ENCODE measurements at regions not wholly inside any gene's neighbourhood (a gene's known extent, or its start where the extent isn't known, plus 50 kb on each side); places are given as distances from the start of the nearest gene placed in this dataset.
"Not testable (repeated sequence)": the region's sequence is repeated elsewhere in the genome, so short reads cannot be mapped to it uniquely, and the experiment has no call there.

DNA sequence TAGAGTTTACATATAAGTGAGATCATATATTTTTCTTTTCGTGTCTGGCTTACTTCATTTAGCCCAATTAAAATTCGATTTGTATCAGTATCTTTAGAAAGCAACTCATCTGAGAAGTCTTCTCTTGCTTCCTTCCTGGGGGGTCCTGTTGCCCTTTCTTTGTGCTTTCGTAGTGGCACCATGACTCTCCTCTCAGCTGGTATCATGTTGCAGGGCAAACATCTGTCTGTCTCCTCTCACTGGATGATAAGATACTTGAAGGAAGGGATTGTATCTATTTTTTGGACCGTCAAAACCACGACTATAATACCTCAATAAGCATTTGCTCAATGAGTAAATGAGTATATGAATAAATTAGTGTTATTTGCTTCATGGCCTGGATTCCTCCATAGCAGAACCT, 382.5 kb upstream of the SORCS1 start:
- DNase-seq: no peak

DNA sequence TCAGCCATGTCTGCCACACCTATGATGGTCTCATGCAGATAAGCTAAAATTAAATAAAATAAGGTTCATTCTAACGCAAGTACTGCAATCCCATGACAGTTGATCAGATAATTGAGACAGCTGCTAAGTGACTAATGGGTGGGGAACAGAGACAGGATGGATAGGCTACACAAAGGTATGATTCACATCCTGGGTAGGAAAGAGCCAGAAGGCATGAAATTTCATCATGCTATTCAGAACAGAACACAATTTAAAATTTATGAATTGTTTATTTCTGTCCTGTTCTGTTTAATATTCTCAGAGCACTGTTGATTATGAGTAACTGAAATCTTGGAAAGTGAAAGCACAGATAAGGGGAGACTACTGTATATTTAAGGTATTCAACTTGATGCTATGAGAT, 381.8 kb upstream of the SORCS1 start:
- no peak for DNase-seq

DNA sequence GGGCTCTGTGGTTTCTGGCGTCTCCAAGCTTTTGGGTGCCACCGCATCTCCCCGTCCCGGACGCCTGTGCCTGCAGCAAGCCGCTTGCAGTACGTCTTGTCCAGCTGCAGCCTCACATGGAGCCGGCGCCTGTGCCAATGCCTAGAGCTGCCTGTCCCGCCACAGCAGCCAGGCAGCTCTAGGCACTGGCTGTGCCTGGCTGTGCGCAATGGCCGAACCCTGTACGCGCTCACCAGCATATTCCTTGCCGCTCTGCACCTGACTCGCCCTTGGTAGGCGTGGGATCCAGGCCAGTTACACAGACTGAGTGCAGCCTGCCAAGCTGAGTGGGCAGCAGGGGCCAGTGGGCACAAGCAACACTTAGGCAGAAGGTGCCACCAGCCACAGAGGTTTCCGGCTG, 381.2 kb upstream of the SORCS1 start:
- DNase-seq: no peak

DNA sequence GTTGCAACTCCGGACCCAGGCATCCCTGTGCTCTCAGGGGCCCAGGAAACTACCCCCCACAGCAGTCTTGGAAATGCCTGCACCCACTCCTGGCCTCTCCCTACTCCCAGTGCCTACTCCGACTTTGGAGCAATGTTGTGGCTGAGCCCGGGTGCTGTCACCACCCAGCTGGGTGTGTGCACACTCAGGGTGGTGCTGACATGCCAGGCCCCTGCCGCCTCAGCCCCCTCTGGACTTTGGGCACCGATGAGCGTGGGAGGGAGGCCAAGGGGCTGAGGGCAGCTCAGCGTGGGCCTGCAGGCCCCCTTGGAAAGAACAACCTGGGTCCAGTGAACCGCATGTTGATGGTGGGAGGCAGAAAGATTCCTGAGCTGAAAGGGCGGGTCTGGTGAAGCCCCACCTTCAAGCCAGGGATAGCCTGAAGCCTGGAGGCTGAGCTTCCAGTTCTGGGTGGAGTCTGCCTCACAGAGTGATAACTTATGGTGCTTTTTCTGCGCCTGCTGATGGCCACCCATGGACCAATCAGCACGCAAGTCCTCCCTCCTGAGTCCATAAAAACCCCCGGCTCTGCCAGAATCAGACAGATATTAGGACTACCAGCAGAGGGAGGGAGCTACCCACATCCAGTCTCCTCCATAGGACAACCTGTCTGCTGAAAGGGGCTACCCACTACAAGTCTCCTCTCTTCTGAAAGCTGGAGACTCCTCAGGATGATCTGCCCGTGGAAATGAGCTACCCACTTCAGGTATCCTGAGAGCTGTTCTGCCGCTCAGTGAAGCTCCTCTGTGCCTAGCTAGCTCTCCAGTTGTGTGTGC, 380.4 kb upstream of the SORCS1 start:
- DNase-seq: no peak

DNA sequence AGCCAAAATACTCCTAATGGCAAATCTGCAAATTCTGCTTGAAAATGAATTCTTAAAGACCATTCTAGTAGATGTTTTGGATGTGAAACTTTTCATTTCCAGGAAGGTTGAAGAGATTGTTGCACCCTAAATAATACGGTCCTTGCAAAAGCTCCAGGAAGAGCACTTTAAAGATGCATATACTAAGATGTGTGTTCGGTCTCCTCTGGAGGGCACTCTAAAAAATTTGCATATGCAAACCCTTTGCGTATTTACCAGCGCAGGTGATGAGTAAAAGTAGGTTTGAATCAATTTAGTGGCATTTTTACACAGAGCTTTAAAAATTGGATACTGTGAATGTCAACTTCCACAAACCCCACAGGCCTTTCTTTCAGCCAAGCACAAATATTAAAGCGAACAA, 378.1 kb upstream of the SORCS1 start:
- DNase-seq: no peak

DNA sequence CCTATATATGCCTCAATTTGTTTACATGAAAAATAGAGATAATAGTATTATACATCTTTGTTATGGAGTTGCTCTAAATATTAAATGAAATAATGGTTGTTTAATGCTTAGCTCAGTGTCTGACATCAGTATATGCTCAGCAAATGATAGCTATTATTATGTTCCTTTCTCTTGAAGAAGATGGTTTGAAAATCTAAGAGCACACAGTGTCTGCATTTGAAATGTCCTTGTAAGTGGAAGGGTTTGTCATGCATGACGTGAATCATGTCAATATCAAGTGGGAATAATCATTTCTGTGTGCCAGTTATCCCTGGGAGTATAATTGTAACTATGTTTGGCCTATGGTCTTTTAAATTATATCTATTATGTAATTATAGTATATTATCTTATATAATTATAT, 377.5 kb upstream of the SORCS1 start:
- no peak for DNase-seq

DNA sequence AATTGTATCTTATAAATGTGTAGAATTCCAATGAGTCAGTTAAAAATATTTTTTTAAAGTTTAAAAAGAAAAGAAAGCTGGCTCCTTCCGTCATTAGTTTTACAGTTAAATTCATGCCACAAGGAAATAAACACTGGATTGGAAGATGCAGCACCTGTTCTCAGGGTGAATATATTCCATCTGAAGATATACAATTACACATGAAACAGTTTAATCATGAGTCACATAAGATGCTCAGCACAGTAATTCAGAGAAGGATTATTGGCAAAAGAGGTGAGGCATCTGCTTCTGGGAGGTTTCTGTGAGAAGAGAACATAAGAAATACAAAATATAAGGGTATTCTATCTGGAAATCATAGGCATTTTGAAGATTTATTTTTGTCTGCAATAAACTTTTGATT, 376.5 kb upstream of the SORCS1 start:
- DNase-seq: no peak

DNA sequence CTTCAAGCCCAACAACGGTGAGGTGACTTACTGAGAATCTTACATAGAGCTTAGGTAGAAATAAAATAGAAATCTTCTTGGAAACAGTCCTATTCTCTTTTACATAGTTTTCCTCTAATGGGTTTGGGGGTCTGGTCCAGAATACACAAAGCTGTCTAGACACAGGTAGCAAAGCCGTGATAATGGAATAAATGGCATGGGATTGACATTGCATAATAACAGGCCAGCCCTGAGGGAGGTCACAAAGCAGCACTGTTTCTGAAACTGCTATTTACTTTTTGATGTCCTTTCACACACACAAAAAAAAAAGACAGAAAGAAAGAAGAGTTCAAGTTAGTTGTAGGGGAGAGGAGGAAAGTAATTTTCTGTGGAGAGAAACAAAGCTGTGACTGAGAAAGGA, 364.8 kb upstream of the SORCS1 start:
- DNase-seq: no peak

DNA sequence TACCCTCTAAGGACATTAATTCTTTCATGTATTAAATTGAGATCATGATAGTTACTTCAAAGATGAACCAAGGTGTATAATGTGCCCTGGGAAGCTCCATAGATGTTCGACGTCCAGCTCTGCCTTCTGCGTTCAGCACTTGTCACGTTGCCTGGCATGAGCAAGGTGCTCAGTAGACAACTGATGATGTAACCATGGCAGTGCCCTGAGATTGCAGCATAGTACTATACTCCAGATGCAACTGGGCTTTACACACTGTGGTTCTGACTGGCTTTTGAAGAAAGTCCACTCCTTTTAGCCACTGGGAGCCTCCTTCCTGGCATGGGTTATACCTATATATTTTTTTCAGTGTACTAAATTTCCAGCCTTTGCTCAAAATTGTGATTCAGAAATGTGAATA, 355.8 kb upstream of the SORCS1 start:
- no peak for DNase-seq

DNA sequence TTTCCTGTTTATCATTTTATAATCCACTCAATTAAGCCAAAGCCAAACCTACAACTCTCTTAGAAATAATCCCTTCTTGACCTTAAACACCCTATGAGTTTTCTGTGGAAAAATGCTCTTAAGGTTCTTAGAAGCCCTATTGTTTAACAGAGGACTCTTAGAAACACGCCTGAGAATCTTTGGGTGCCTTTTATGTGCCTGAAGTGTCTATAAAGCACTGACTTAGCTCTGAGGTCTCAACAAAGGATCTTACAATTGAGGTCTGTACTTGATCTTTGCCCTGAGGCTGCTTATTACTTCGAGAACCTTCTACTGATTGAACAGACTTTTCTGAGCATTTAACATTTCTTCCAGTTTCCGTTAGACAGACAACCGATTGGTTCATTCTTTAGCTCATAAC, 353.3 kb upstream of the SORCS1 start:
- no peak for DNase-seq

DNA sequence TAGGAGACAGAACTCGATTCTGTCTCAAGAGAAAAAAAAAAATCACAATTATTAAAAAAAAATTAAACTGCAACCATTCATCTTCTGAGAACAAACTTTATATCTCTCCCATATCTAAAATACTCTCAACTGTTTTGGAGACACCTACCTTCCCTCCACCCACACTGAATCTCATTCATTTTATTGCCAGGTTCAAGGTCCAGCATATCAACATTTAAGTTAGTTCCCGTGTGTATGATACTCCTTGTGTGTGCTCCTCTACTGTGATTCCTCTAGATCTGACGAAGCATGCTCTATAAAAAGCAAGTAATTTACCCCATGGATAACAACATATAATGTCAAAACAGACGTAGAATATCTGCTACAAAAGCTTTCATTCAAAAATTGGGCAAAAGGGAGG, 351.8 kb upstream of the SORCS1 start:
- no peak for DNase-seq

DNA sequence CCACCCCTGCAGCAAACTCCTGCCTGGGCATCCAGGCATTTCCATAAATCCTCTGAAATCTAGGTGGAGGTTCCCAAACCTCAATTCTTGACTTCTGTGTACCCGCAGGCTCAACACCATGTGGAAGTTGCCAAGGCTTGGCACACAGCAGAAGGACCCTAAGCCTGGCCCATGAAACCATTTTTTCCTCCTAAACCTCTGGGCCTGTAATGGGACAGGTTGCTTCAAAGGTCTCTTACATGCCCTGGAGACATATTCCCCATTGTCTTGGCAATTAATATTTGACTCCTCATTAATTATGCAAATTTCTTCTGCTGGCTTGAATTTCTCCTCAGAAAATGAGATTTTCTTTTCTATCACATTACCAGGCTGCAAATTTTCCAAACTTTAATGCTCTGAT, 339.5 kb upstream of the SORCS1 start:
- DNase-seq: not testable (repeated sequence)

DNA sequence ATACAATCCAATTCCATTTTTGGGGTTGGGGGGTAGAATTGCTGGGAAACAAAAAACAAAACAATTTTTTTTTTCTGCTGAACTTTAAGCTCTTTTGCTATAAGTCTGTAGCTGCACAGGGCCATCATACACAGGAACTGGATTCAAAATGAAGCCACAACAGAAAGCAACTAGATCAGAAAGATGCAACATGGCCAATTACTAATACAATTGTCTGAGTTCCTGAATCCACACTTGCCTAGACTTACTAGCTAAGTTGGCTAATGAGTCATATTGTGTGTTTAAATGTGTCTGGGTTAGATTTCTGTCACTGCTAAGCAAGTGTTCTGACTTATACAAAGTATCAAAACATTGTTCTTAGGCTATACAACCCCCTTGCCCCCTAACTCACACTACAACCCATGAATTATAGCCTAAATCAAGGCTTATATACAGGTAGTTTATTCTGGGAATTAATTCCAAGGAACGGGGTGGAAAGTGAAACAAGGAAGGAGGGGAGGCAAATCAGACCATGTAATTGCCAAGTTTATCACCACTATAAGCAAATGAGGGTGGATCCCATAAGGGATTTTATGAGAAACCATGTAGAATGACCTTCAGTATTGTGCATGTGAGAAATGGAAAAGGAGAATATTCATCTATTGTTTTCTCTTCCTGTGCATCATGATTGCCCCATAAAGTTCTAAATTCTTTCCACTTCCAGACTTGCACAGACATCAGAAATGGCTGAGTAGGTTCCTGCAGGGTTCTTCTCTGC, 337.9 kb upstream of the SORCS1 start:
- no peak for DNase-seq

DNA sequence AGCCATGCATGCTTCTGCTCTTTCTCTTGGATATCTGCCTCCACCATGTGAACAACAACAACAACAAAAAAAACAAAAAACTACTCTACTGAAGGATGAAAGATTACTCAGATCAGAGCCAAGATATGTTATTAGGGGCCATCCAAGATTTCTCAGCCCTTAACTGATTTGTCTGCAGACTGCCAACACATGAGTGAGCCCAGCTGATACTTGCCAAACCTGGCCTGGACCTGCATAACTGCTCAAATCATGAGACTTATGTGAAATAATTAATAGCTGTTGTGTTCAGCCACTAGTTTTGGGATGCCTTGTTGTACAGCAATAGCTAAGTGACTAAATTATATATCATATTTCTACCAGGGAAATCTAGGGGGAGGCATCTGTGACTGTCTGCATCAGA, 334.5 kb upstream of the SORCS1 start:
- no peak for DNase-seq

DNA sequence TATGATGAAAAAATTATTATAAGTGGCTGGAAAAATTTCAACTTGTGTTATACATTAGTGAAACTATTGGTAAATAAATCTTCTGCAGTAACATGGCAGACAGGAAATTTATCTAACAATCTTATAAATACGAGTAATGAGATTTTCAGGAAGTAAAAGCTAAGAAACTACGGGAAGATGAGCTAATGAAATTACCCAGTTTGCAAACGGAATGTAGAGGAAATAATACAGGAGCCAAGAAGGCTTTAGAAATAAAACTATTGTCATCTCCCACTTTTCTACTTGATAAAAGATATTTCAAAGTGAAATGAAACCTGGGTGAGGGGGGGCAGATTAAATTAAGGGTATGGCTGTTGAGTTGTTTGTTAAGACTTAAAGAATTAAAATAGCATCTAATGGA, 332.5 kb upstream of the SORCS1 start:
- DNase-seq: no peak

DNA sequence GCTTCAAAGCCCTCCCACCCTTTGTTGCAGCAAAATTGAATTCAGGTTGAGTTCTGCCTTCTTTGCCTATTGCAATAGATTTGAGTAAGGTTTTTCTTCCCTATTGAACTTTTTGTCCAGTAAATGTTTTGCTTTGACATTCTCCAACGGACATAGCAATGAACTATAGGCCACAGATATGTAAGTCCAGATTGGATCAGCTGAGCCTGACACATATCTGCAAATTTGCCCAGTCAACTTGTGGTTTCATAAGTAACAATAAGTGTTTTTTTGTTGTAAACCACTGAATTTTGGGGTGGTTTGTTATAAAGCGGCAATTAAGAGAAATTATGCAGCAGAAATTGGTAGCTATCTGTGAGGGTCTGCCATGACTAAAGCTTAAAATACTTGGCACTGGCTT, 332.1 kb upstream of the SORCS1 start:
- no peak for DNase-seq

DNA sequence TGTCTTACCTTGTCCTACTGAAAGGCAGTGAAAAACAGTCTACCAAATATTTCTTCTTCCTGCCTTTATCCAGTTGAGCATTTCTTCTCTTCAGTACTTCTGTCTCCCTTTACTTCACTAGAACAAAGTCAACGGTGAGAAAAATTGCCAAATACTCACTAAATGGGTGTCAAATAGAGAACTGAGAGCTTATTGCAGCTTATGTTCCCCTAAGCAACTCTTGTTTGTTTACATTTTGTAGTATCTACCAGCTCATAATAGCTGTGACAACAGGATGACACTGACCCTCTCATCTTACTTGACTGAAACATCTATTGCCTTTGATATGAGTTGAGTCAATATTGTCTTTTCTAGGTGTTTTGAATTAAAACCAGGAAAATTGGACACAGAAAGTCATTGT, 327.9 kb upstream of the SORCS1 start:
- no peak for DNase-seq

DNA sequence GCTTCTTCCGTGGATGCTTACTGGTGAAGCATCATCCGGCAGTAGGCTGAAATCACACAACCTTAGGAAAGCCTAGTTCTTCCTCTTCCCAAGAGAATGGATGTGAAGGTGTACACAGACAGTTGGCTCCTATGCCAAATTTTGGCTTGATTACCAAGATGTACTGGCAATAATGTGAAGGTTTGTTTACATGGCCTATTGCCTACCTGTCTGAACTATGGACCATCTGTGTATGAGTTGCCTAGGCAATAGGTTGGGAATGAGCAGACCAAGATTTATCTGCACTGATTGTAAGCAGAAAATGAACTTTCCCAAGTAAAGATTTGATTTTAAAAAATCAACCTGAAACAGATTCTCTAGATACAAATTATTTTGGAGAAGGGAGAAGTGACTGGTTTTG, 325.9 kb upstream of the SORCS1 start:
- no peak for DNase-seq

DNA sequence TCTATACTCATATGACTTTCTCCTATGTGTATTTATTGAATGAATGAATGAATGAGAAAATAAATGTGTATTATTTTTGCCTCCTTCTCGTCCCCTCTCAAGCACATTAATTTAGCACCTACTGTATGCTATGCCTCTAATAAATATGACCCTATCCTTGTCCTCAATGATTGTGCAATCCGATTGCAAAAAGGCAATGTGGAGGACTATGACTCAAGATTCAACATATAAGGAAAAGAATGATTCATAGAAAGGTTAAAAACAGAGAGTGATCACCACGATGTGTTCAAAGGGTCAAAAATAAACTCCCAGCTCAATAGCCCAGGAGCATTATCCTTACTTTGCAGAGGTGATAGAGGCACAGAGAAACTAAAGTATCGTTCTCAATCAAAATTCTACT, 322.8 kb upstream of the SORCS1 start:
- DNase-seq: no peak

DNA sequence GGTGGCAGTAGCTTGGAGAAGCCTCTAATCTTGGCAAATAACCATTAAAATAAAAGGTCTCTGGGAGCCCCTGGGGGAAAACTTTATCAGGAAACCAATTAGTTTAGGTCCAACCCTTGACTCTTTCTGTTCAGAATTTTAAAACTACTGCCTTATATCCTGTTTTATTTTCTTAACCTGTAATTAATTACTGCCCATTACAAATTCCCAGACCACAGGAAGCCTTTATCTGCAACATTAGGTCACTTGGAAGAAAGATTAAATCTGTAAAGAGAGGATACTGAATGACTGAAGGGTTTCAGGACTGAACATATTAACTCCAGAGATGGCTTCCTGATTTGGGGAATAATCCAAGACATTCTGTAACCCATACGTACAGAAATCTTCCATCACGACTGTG, 320.5 kb upstream of the SORCS1 start:
- DNase-seq: no peak

DNA sequence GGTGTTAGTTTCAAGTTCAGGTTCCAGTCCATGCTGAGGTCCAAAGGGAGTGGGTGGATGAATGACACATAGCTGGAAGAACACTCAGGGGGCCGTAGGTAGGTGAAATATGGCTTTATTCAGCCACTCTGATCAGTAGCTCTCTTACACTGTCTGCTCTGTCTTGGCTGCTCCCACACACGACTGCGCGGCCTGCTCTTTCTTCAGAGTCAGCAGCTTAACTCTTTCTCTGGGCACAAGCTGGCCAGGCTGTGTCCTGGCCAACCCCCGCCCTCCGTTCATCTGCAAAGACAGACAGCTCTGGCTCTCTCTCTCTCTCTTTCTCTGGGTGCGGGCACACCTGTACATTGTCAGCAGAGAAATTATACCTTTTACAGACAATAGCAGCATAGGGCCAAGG, 317.4 kb upstream of the SORCS1 start:
- DNase-seq: no peak

DNA sequence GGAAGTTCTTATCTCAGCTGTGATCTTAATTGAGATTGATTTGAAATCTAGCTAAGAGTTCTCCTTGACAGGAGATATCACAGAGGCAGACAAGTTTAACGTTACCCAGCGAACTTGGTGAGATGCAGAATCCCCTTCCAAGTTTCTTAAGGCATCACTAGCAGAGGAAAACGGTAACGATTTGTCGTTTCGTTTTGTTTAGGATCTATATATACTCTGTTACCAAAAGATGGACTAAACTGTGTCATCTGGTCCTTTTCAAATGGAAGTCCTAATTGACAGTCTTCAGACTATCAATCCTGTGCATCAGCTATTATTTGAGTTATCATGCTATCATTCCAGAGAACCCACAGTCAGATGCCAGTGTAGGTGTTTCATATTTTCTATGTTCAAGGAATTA, 316.7 kb upstream of the SORCS1 start:
- no peak for DNase-seq

DNA sequence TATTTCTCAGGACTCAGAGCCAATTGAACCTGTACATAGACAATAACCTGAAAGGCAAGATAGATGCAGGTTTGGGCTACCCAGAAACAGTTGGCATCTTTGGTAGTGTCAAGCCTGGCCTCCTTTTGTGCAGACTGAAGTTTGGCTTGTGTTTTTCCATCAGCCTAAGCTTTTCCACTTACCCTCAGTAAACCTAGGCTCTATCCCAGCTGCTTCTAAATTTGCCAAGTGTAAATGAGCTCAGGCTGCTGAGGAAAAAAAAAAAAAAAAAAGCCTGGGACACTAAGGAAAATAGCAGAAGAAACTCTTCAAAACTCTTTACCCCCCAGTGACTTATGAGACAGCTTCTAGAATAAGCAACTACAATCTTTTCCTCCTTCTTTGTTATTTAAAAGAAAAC, 316.3 kb upstream of the SORCS1 start:
- DNase-seq: no peak

DNA sequence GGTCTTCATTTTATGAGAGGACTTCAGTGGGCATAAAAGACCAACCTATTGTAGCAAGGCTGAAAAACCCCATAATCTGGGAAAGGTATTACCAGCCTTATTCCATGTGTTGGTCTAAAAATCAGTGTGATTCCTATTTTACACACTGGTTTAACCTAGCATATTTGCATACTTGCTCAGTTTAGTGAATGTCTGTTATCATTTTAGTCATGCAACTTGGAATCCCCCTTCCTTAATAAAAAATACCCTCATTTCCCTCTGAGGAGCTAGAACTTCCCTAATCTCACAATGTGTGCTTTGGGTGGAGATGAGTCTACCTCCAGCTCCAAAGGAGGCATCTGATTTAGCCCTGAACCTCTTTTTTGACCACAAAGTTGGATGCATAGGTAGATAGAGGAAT, 312.8 kb upstream of the SORCS1 start:
- DNase-seq: no peak

DNA sequence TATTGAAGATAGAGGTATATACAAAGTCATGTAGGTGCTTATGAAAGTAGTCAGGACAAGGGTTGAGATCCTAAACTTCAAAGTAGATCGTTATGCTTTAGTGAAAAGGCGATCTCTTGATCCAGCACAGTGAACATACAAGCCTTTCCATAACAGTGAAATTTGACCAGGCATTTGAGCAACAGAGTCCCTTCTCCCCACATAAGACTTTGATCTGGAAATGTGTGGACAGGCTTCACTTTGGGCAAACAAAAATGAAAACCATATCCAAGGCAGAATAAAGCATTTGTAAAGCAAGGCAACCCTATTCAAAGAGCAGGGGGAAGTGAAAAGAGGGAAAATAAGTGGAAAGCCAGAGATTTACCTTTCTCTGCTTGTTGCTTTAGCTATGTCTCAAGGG, 311.9 kb upstream of the SORCS1 start:
- no peak for DNase-seq
